ENCODE measurements at regions not wholly inside any gene's neighbourhood (a gene's known extent, or its start where the extent isn't known, plus 50 kb on each side); places are given as distances from the start of the nearest gene placed in this dataset.
"Not testable (repeated sequence)": the region's sequence is repeated elsewhere in the genome, so short reads cannot be mapped to it uniquely, and the experiment has no call there.

GRCh38 chr4:26248647-26249046 lies 72.2 kb upstream of the RBPJ start:
- H3K27me3 Mint-ChIP-seq (ENCODE audit: unreplicated experiment): no peaks in the 10 kb centered on the region

GRCh38 chr4:26252349-26253025 lies 68.3 kb upstream of the RBPJ start:
- Mint-ChIP-seq H3K4me3 (ENCODE audit: unreplicated experiment) (no peak overlapping the region), H3K27me3 (ENCODE audit: unreplicated experiment) (no peaks in the 10 kb centered on the region), H3K36me3 (ENCODE audit: low read depth, unreplicated experiment) (no peaks in the 10 kb centered on the region), H3K27ac (ENCODE audit: unreplicated experiment) (no peak overlapping the region), H3K4me1 (ENCODE audit: unreplicated experiment) (no peaks in the 10 kb centered on the region), H3K9me3 (ENCODE audit: unreplicated experiment) (no peaks in the 10 kb centered on the region)
- TF ChIP-seq, protein P1, sequence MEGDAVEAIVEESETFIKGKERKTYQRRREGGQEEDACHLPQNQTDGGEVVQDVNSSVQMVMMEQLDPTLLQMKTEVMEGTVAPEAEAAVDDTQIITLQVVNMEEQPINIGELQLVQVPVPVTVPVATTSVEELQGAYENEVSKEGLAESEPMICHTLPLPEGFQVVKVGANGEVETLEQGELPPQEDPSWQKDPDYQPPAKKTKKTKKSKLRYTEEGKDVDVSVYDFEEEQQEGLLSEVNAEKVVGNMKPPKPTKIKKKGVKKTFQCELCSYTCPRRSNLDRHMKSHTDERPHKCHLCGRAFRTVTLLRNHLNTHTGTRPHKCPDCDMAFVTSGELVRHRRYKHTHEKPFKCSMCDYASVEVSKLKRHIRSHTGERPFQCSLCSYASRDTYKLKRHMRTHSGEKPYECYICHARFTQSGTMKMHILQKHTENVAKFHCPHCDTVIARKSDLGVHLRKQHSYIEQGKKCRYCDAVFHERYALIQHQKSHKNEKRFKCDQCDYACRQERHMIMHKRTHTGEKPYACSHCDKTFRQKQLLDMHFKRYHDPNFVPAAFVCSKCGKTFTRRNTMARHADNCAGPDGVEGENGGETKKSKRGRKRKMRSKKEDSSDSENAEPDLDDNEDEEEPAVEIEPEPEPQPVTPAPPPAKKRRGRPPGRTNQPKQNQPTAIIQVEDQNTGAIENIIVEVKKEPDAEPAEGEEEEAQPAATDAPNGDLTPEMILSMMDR (IDR thresholded peaks at IDR 0.05; ENCODE audit: unreplicated experiment): no peak
- DNase-seq (ENCODE audit: low spot score): no peak

More at GRCh38 chr4:26248647-26249046, 72.2 kb upstream of the RBPJ start:
- no peak for DNase-seq (ENCODE audit: low spot score)
- Mint-ChIP-seq H3K4me3 (ENCODE audit: unreplicated experiment) (no peak overlapping the region), H3K4me1 (ENCODE audit: unreplicated experiment) (no peaks in the 10 kb centered on the region), H3K36me3 (ENCODE audit: low read depth, unreplicated experiment) (no peaks in the 10 kb centered on the region), H3K27ac (ENCODE audit: unreplicated experiment) (no peak overlapping the region), H3K9me3 (ENCODE audit: unreplicated experiment) (no peaks in the 10 kb centered on the region)
- TF ChIP-seq, protein P1 (IDR thresholded peaks at IDR 0.05; ENCODE audit: unreplicated experiment): no peak

- Mint-ChIP-seq H3K4me1 (ENCODE audit: unreplicated experiment) (no peaks in the 10 kb centered on the region), H3K27ac (ENCODE audit: unreplicated experiment) (no peak overlapping the region)
Observed at GRCh38 chr4:26253968-26254367, 66.8 kb upstream of the RBPJ start.

GRCh38 chr4:26255989-26256388 lies 64.8 kb upstream of the RBPJ start:
- no peak for DNase-seq (ENCODE audit: low spot score)
- H3K4me1 Mint-ChIP-seq (ENCODE audit: unreplicated experiment): no peaks in the 10 kb centered on the region
- H3K9me3 Mint-ChIP-seq (ENCODE audit: unreplicated experiment): no peaks in the 10 kb centered on the region
- TF ChIP-seq, protein P1 (IDR thresholded peaks at IDR 0.05; ENCODE audit: unreplicated experiment): no peak
- H3K36me3 Mint-ChIP-seq (ENCODE audit: low read depth, unreplicated experiment): no peaks in the 10 kb centered on the region
- no peaks in the 10 kb centered on the region for H3K27me3 Mint-ChIP-seq (ENCODE audit: unreplicated experiment)
- no peak overlapping the region for H3K4me3 Mint-ChIP-seq (ENCODE audit: unreplicated experiment)
- no peak overlapping the region for H3K27ac Mint-ChIP-seq (ENCODE audit: unreplicated experiment)

More at GRCh38 chr4:26253968-26254367, 66.8 kb upstream of the RBPJ start:
- no peak for DNase-seq (ENCODE audit: low spot score)
- Mint-ChIP-seq H3K4me3 (ENCODE audit: unreplicated experiment) (no peak overlapping the region), H3K27me3 (ENCODE audit: unreplicated experiment) (no peaks in the 10 kb centered on the region), H3K9me3 (ENCODE audit: unreplicated experiment) (no peaks in the 10 kb centered on the region), H3K36me3 (ENCODE audit: low read depth, unreplicated experiment) (no peaks in the 10 kb centered on the region)
- TF ChIP-seq, protein P1 (IDR thresholded peaks at IDR 0.05; ENCODE audit: unreplicated experiment): no peak

GRCh38 chr4:26257444-26257843 lies 63.4 kb upstream of the RBPJ start:
- H3K27ac Mint-ChIP-seq (ENCODE audit: unreplicated experiment); H3K4me3 Mint-ChIP-seq (ENCODE audit: unreplicated experiment); H3K36me3 Mint-ChIP-seq (ENCODE audit: low read depth, unreplicated experiment); H3K9me3 Mint-ChIP-seq (ENCODE audit: unreplicated experiment); DNase-seq (ENCODE audit: low spot score); H3K27me3 Mint-ChIP-seq (ENCODE audit: unreplicated experiment); H3K4me1 Mint-ChIP-seq (ENCODE audit: unreplicated experiment): not testable (repeated sequence)

Data from endothelial cell (in vitro differentiated cells).